Glutamatergic neuron (in vitro differentiated cells): ENCODE measurements at regions not wholly inside any gene's neighbourhood (a gene's known extent, or its start where the extent isn't known, plus 50 kb on each side); places are given as distances from the start of the nearest gene placed in this dataset.

Source experiments
- DNase-seq: peaks from one replicate; pipeline ENCODE4 v3.0.0; 2022
- H3K27ac Mint-ChIP-seq: one replicate; pipeline ENCODE4 v1.8.0; 2020; ENCODE audit warnings: mild to moderate bottlenecking, mixed read lengths, inconsistent platforms; ENCODE audit not compliant: unreplicated experiment
- H3K27me3 Mint-ChIP-seq: one replicate; pipeline ENCODE4 v1.8.0; 2020; ENCODE audit warnings: mild to moderate bottlenecking, moderate library complexity, mixed read lengths, inconsistent platforms; ENCODE audit not compliant: unreplicated experiment
- H3K36me3 Mint-ChIP-seq: one replicate; pipeline ENCODE4 v1.8.0; 2020; ENCODE audit warnings: mild to moderate bottlenecking, mixed read lengths, inconsistent platforms; ENCODE audit not compliant: unreplicated experiment
- H3K4me1 Mint-ChIP-seq: one replicate; pipeline ENCODE4 v1.8.0; 2020; ENCODE audit warnings: mild to moderate bottlenecking, low read depth, mixed read lengths, inconsistent platforms; ENCODE audit not compliant: unreplicated experiment
- H3K4me3 Mint-ChIP-seq: one replicate; pipeline ENCODE4 v1.8.0; 2020; ENCODE audit warnings: mild to moderate bottlenecking, mixed read lengths, inconsistent platforms; ENCODE audit not compliant: unreplicated experiment
- H3K9me3 Mint-ChIP-seq: one replicate; pipeline ENCODE4 v1.8.0; 2020; ENCODE audit warnings: mild to moderate bottlenecking, moderate library complexity, mixed read lengths, inconsistent platforms; ENCODE audit not compliant: unreplicated experiment
- TF ChIP-seq, protein P1 (sequence below): fragments of 200-600 bp; sonication (generic); IDR thresholded peaks from one replicate; pipeline ENCODE4 v1.5.0; 2021; ENCODE audit not compliant: partially characterized antibody, unreplicated experiment

DNA sequence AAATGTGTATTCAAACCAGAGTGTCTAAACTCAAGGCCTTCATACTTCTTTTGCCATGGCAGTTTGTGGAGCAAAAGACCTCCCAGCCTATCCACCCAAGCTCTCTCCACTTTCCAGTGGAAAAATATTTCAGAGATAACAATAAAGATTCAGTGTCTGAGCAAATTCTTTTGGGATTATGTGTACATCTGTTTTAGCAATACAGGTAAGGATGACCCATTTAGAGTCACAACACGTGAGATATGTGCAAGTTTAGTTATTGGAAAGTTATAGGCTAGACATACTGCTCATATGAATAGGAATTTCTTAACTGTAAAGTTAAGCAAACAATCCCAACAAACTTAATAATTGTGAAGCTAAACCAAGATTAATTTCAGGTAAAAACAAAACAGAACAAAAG is 174.5 kb upstream of the LRIG1 start:
- no peaks in the 10 kb centered on the region for H3K9me3 Mint-ChIP-seq
- no peak for DNase-seq
- no peak overlapping the region for H3K27ac Mint-ChIP-seq
- H3K27me3 Mint-ChIP-seq: peaks cover 2% of the 10 kb centered on the region
- TF ChIP-seq, protein P1, sequence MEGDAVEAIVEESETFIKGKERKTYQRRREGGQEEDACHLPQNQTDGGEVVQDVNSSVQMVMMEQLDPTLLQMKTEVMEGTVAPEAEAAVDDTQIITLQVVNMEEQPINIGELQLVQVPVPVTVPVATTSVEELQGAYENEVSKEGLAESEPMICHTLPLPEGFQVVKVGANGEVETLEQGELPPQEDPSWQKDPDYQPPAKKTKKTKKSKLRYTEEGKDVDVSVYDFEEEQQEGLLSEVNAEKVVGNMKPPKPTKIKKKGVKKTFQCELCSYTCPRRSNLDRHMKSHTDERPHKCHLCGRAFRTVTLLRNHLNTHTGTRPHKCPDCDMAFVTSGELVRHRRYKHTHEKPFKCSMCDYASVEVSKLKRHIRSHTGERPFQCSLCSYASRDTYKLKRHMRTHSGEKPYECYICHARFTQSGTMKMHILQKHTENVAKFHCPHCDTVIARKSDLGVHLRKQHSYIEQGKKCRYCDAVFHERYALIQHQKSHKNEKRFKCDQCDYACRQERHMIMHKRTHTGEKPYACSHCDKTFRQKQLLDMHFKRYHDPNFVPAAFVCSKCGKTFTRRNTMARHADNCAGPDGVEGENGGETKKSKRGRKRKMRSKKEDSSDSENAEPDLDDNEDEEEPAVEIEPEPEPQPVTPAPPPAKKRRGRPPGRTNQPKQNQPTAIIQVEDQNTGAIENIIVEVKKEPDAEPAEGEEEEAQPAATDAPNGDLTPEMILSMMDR: no peak
- H3K4me3 Mint-ChIP-seq: no peak overlapping the region
- peaks cover 4% of the 10 kb centered on the region for H3K4me1 Mint-ChIP-seq
- H3K36me3 Mint-ChIP-seq: no peaks in the 10 kb centered on the region

GRCh38 chr3:66692042-66692765 is 191.4 kb upstream of the LRIG1 start:
- no peak for DNase-seq
- H3K4me1 Mint-ChIP-seq: no peaks in the 10 kb centered on the region
- no peak overlapping the region for H3K4me3 Mint-ChIP-seq
- TF ChIP-seq, protein P1: no peak
- no peaks in the 10 kb centered on the region for H3K36me3 Mint-ChIP-seq
- H3K9me3 Mint-ChIP-seq: no peaks in the 10 kb centered on the region
- peaks cover 3% of the 10 kb centered on the region for H3K27me3 Mint-ChIP-seq
- no peak overlapping the region for H3K27ac Mint-ChIP-seq

GRCh38 chr3:66692766-66693150 is 191.9 kb upstream of the LRIG1 start:
- Mint-ChIP-seq H3K36me3 (no peaks in the 10 kb centered on the region), H3K9me3 (no peaks in the 10 kb centered on the region), H3K27me3 (peaks cover 2% of the 10 kb centered on the region), H3K27ac (no peak overlapping the region), H3K4me3 (no peak overlapping the region), H3K4me1 (no peaks in the 10 kb centered on the region)
- DNase-seq: no peak
- TF ChIP-seq, protein P1: no peak

DNA sequence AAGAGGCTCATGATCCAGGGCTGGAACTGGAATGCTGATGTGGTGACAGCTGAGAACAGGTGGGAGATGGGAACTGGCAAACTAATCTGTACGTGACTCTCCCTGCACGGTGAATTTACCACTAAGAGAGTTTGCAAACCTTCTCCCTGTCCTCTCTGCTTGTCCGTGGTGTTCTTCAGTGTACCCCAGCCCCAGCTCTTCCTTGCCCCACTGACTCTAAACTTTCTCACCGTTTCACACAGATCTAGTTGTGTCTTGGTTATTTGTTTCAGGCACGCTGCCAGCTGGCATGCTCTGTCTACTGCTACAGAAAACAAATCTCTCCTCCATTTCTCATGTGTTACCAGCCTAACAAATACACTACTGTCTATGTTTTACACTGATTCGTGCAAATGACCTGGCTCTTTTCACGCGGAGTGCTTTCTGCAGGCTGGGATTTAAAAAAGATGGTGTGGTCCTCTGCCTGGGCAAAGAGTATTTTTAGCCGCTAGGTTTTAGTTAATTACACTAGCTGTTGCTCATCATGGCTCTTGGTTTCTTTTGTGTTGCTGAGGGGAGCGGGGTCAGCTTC is 192.7 kb upstream of the LRIG1 start:
- Mint-ChIP-seq H3K27ac (no peak overlapping the region), H3K4me1 (no peaks in the 10 kb centered on the region)
- no peak for DNase-seq

DNA sequence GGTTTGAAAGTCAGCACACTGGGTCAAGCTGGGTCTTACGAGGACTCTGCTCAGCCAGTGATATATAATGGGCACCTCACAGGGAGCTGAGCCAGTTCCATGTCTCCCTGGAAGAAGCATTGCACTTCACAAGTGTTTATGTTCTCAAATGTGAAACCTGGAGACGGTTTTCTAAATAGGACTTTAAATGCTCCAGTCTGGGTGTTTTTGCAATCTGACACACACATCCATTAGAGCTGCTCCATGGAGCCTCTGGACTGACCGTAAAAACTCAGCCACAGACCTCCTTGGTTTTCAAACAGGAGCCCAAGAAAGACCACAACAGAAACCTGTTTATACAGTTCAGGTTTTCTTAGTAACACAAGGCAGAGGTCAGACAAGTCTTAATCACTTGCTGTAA is 201.3 kb upstream of the LRIG1 start:
- Mint-ChIP-seq H3K27me3 (no peaks in the 10 kb centered on the region), H3K36me3 (no peaks in the 10 kb centered on the region), H3K4me1 (no peaks in the 10 kb centered on the region), H3K27ac (no peak overlapping the region), H3K9me3 (no peaks in the 10 kb centered on the region), H3K4me3 (no peak overlapping the region)
- DNase-seq: no peak
- TF ChIP-seq, protein P1: no peak

More for the DNA sequence above, 192.7 kb upstream of the LRIG1 start:
- H3K9me3 Mint-ChIP-seq: no peaks in the 10 kb centered on the region
- peaks cover 2% of the 10 kb centered on the region for H3K27me3 Mint-ChIP-seq
- no peak overlapping the region for H3K4me3 Mint-ChIP-seq
- H3K36me3 Mint-ChIP-seq: no peaks in the 10 kb centered on the region
- TF ChIP-seq, protein P1: no peak
